ENCODE measurements at regions not wholly inside any gene's neighbourhood (a gene's known extent, or its start where the extent isn't known, plus 50 kb on each side); places are given as distances from the start of the nearest gene placed in this dataset.

DNA sequence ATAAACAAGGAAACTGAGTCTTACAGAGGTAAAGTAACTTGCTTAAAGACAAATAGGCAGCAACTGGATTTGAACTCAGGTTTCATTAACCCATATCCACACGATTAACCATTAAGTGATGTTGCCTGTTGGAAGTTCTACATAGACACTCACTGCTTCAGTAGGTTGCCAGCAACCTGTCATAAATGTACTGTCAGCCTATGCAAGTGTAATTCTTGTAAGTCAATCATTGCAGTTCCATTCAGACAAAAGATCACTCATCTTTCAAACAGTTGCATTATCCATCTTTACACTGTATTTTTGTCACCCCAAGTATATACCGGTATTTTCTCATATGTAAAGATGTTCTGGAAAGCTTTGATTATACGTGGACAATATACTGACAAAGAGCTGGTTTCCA, 676.9 kb upstream of the PCDH20 start:
- TF ChIP-seq CTCF (conservative IDR thresholded peaks at IDR 0.05; ENCODE audit: low read depth, low read length) (no peak), POLR2A (IDR thresholded peaks at IDR 0.05; ENCODE audit: low read depth, low read length) (no peak), NFE2L2 (IDR thresholded peaks at IDR 0.05; ENCODE audit: low read depth, low read length) (no peak), SMC3 (IDR thresholded peaks at IDR 0.05; ENCODE audit: low read depth, low read length) (no peak), CHD1 (IDR thresholded peaks at IDR 0.05; ENCODE audit: low read depth, low read length) (no peak), FOS (IDR thresholded peaks at IDR 0.05; ENCODE audit: low read depth, low read length) (no peak), MXI1 (IDR thresholded peaks at IDR 0.05; ENCODE audit: borderline replicate concordance, low read depth, low read length) (no peak), CEBPB (IDR thresholded peaks at IDR 0.05; ENCODE audit: low read depth, low read length) (no peak), BHLHE40 (IDR thresholded peaks at IDR 0.05; ENCODE audit: low read depth, low read length) (no peak), RAD21 (IDR thresholded peaks at IDR 0.05; ENCODE audit: low read length) (no peak)
- TF ChIP-seq, protein P1, sequence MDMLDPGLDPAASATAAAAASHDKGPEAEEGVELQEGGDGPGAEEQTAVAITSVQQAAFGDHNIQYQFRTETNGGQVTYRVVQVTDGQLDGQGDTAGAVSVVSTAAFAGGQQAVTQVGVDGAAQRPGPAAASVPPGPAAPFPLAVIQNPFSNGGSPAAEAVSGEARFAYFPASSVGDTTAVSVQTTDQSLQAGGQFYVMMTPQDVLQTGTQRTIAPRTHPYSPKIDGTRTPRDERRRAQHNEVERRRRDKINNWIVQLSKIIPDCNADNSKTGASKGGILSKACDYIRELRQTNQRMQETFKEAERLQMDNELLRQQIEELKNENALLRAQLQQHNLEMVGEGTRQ (IDR thresholded peaks at IDR 0.05; ENCODE audit: low read depth, low read length) = no peak
